GM20000 (cell line): ENCODE measurements at regions not wholly inside any gene's neighbourhood (a gene's known extent, or its start where the extent isn't known, plus 50 kb on each side); places are given as distances from the start of the nearest gene placed in this dataset.

Source experiments
- DNase-seq: peaks from one replicate; pipeline ENCODE4 v3.0.0; 2012; ENCODE audit warnings: low spot score
- CTCF ChIP-seq: IDR thresholded peaks from 2 replicates; pipeline ENCODE4 v1.5.1; 2012; ENCODE audit warnings: mild to moderate bottlenecking, control low read depth; ENCODE audit errors: extremely low read depth, missing control alignments

GRCh38 chr5:114935490-114935889 is 234.2 kb downstream of the TRIM36 start:
- no peak for TF ChIP-seq CTCF
- no peak for DNase-seq

GRCh38 chr5:114928644-114929462 is 240.9 kb downstream of the TRIM36 start:
- DNase-seq: no peak
- TF ChIP-seq CTCF: no peak

GRCh38 chr5:114924769-114925168 is 244.9 kb downstream of the TRIM36 start:
- no peak for DNase-seq
- no peak for TF ChIP-seq CTCF

GRCh38 chr5:114912189-114912920 is 257.4 kb downstream of the TRIM36 start:
- no peak for DNase-seq
- TF ChIP-seq CTCF: no peak

GRCh38 chr5:114910727-114911126 is 259.0 kb downstream of the TRIM36 start:
- no peak for DNase-seq
- no peak for TF ChIP-seq CTCF

GRCh38 chr5:114909424-114909823 is 260.3 kb downstream of the TRIM36 start:
- TF ChIP-seq CTCF: no peak
- DNase-seq: no peak

GRCh38 chr5:114903767-114904166 is 265.9 kb downstream of the TRIM36 start:
- no peak for TF ChIP-seq CTCF
- no peak for DNase-seq
